GM06990 (cell line): ENCODE measurements at regions not wholly inside any gene's neighbourhood (a gene's known extent, or its start where the extent isn't known, plus 50 kb on each side); places are given as distances from the start of the nearest gene placed in this dataset.

Source experiments
- DNase-seq: peaks from one replicate; pipeline ENCODE4 v3.0.0-alpha.2; 2011; ENCODE audit not compliant: insufficient read length; ENCODE audit errors: extremely low read depth
- H3K27me3 ChIP-seq: replicated peaks from 2 replicates; pipeline ENCODE4 v1.6.0; 2011; ENCODE audit warnings: low read length; ENCODE audit not compliant: control insufficient read depth, insufficient read depth
- H3K36me3 ChIP-seq: 2 replicates; pipeline ENCODE4 v1.5.1; 2011; ENCODE audit warnings: low read length; ENCODE audit not compliant: control insufficient read depth, insufficient read depth
- H3K4me3 ChIP-seq: replicated peaks from 2 replicates; pipeline ENCODE4 v1.5.1; 2011; ENCODE audit warnings: low read depth, mild to moderate bottlenecking, control low read depth, low read length
- TF ChIP-seq, protein P1 (sequence below): IDR thresholded peaks from 2 replicates; pipeline ENCODE4 v1.5.1; 2011; ENCODE audit warnings: low read length, control low read depth, mild to moderate bottlenecking, inconsistent platforms; ENCODE audit not compliant: insufficient read depth, poor library complexity, severe bottlenecking

- DNase-seq: no peak
- TF ChIP-seq, protein P1, sequence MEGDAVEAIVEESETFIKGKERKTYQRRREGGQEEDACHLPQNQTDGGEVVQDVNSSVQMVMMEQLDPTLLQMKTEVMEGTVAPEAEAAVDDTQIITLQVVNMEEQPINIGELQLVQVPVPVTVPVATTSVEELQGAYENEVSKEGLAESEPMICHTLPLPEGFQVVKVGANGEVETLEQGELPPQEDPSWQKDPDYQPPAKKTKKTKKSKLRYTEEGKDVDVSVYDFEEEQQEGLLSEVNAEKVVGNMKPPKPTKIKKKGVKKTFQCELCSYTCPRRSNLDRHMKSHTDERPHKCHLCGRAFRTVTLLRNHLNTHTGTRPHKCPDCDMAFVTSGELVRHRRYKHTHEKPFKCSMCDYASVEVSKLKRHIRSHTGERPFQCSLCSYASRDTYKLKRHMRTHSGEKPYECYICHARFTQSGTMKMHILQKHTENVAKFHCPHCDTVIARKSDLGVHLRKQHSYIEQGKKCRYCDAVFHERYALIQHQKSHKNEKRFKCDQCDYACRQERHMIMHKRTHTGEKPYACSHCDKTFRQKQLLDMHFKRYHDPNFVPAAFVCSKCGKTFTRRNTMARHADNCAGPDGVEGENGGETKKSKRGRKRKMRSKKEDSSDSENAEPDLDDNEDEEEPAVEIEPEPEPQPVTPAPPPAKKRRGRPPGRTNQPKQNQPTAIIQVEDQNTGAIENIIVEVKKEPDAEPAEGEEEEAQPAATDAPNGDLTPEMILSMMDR: no peak
- Histone ChIP-seq H3K4me3 (no peak overlapping the region), H3K36me3 (no peaks in the 10 kb centered on the region), H3K27me3 (no peaks in the 10 kb centered on the region)
These were observed 103.7 kb downstream of the CBLL2 start for GRCh38 chrX:22376369-22376768.

DNA sequence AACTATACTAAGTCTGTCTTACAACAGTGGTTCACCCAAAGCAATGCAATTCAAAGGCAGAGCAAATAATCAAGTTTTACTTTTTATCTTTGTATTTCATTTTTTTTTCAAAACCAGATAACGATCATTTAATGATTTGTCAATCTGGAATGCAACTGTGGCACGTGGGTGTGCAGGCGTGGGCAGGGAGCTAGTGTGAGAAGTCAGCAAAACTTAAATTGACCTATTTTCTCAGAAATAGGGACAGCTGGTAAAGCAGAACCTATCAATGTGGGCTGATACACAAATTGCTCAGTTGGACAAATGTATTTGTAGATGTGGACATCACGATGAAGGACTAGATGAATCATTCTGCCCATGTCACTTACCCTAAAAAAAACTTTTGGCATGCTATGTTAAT, 105.6 kb downstream of the CBLL2 start:
- no peak for DNase-seq

GRCh38 chrX:22383988-22384387, 111.3 kb downstream of the CBLL2 start:
- no peak for DNase-seq
- Histone ChIP-seq H3K27me3 (no peaks in the 10 kb centered on the region), H3K36me3 (no peaks in the 10 kb centered on the region), H3K4me3 (no peak overlapping the region)
- TF ChIP-seq, protein P1: no peak

More for the DNA sequence above, 105.6 kb downstream of the CBLL2 start:
- Histone ChIP-seq H3K36me3 (no peaks in the 10 kb centered on the region), H3K27me3 (no peaks in the 10 kb centered on the region), H3K4me3 (no peak overlapping the region)
- TF ChIP-seq, protein P1: no peak

DNA sequence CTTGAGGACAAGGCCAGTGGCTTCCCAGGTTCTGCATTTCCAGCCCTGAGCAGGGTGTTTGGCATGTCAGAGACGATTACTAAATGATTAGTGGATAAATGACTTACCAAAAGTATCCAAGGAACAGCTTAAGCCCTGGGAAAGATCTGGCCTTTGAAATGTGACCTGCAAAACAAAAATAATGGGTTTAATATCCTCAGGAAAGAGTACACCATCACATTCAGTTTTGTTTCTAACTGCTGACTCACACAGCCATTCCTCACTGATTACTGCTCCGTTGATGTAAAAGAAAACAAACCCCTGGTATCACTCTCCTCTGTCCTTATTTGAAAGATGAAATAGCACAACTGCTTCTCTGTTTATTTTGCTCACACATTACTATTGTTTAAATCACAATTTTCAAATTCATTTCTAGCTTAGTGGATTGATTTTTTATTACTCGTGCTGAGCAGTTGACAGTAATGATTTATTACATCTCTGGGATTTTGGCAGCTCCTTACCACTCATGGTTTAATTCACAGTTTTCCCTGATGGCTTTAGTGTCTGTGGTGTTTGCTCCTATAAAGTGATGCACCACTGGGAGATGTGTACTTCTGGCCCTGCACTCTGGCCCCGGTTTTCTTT, 117.0 kb downstream of the CBLL2 start:
- no peaks in the 10 kb centered on the region for H3K36me3 ChIP-seq
- TF ChIP-seq, protein P1: no peak
- no peaks in the 10 kb centered on the region for H3K27me3 ChIP-seq
- DNase-seq: no peak
- no peak overlapping the region for H3K4me3 ChIP-seq

- TF ChIP-seq, protein P1: no peak
- Histone ChIP-seq H3K36me3 (no peaks in the 10 kb centered on the region), H3K4me3 (no peak overlapping the region), H3K27me3 (no peaks in the 10 kb centered on the region)
- no peak for DNase-seq
These were observed 119.6 kb downstream of the CBLL2 start for GRCh38 chrX:22392133-22392948.
